Activated CD4-positive, CD25-positive, alpha-beta regulatory T cell treated with anti-CD3 and anti-CD28 coated beads, Interleukin-2, amount 50 U/mL, for 72 hours (primary cell): ENCODE measurements at regions not wholly inside any gene's neighbourhood (a gene's known extent, or its start where the extent isn't known, plus 50 kb on each side); places are given as distances from the start of the nearest gene placed in this dataset.
"Not testable (repeated sequence)": the region's sequence is repeated elsewhere in the genome, so short reads cannot be mapped to it uniquely, and the experiment has no call there.

ENCODE experiments used
- DNase-seq: peaks from one replicate; pipeline ENCODE4 v3.0.0; 2021

DNA sequence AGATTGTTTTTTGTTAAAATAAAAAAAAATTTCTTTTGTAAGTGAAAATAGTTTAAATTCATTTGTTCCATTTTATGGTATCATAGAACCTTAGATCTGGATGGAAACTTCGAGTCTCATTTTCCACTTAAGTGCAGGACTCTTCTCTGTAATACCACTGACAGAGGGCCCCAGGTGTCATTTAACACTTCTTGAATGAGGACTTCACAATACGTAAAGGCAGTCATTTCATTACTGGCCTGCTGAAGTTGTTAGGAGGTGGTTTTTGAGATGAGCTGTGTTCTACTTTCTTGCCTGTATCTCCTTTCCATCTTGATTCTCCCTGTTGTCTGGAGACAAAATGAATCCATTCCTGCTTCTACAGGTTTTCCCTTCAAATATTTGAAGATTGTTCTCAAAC lies 455.3 kb downstream of the DMRT2 start:
- DNase-seq = no peak

DNA sequence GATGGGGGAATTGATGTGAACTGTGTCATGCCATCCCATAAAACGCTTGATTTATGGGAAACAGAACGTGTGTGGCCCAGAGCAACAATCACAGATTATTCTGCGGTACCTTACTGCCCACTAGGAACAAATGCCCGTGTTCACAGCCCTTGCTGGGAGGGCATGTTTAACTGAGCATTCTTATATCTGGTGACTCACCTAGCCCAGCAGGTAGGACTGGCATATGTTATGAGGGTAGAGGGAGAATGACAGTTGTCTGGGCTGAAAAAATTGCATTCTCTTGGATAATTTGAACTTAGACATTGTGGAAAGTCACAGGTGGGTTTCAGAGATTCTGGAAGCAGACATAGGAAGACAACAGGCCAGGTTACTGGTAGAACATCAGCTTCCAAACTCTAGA lies 460.6 kb downstream of the DMRT2 start:
- DNase-seq = no peak

DNA sequence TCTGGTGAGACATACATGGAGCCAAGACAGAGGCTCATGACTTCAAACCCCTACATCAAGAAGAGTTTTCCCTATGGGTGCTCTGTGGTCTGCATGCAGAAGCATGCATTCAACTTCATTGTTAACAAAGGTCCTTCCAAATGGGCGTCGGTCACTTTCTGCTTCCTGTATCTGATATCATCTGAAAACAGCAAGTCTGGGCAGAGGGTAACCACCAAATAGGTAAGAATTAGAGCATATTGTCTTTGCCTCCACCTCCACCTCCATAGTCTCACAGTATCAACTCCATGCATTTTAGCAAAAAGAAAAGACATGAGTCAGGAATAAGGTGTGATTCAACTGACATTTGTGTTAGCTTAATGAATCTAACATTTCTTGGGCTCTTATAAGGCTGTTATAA lies 462.9 kb downstream of the DMRT2 start:
- DNase-seq = no peak

- no peak for DNase-seq
Measured at GRCh38 chr9:1514250-1514649, 464.1 kb downstream of the DMRT2 start.

DNA sequence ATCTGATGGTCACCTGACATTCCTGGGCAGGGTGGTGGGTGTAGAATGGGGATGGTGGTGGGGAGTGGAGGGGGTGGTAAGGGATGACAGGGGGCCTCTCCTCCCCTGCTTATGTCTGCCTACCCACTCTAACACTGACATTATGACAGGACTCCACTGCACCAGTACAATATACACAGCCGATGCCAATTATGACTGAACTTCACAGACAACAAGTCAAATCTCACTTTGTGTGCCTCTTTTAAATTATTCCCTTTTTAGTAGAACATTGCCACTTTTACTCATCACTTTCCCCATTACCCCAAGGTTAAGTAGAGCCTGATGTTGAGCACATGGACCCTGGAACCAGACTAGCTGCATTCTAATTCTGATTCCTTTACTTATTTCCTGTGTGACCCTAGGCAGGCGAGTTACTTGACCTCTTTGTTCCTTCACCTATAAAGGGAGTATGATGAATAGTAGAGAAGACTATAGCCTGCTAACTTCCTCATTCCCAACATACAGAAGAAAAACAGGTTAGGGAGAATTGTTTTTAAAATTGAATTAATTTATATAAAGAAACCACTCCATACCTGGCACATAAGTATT lies 464.7 kb downstream of the DMRT2 start:
- DNase-seq = no peak

- no peak for DNase-seq
Measured at GRCh38 chr9:1515557-1515956, 465.4 kb downstream of the DMRT2 start.

DNA sequence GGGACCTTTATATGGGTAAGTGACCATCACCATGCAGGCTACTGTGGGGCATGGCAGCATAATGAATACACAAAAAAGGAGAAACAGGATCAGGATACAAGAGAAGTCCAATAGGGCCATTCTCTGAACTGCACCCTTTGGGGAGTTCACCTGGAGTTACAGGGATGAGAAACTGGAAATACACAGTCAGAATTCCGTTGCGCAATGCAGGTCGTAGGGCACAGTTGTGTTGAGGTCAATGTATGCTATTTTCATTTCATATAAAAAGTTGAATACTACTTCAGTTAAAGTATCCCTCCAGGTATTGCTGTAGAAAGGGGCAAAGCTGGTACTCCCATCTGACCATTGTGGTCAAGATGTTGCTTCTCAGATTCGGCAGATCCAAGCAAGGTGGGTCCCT lies 471.4 kb downstream of the DMRT2 start:
- DNase-seq = no peak

GRCh38 chr9:1522219-1522767 lies 472.1 kb downstream of the DMRT2 start:
- no peak for DNase-seq

DNA sequence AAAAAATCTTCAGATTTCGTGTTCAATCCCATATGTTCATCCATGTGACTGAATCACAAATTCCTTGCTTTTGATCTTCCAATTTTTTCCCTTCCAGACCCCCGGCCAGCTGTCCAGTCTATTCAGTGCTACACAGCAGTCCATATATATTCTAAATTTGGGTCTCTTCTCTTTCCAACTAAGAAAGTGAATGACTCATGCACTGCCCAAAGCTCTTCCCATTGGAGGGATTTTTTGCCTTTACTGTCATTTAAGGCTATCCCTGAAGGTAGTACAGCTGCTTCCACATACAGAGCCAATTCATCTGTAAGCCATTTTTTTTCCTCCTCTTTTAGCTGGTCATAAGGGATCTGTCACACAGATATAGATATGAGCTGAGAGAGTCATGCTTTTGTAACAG lies 478.3 kb downstream of the DMRT2 start:
- DNase-seq = no peak

DNA sequence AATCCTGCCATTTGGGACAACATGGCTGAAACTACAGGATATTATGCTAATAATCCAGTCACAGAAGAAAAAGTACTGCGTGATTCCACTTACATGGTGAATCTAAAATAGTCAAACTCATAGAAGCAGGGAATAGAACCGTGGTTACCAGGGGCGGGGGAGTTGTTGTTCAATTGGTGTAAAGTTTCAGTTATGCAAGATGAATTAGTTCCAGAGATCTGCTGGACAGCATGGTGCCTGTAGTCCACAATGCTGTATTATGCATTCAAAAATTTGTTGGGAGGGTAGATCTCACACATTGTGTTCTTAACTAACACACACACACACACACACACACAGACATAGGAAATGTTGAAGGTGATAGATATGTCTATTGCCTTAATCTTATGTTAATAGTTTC lies 480.5 kb downstream of the DMRT2 start:
- no peak for DNase-seq

DNA sequence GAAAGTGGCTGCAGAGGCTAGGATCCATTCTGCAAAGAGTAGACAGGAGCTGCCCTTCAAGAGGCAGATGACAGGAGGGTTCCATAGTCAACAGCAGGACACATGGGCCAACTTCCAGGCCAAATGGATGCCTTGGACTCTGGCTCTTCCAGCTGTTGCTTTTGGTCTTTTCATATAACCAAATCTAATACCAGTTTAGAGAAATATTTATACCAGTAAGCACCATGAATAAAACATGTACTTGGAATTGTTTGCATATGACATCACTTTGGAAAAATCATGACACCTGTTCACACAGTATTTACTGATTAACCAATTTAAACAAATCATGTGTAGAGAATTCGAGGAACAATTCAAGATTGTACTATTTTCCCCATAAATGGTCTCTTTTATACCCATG lies 481.3 kb downstream of the DMRT2 start:
- no peak for DNase-seq

DNA sequence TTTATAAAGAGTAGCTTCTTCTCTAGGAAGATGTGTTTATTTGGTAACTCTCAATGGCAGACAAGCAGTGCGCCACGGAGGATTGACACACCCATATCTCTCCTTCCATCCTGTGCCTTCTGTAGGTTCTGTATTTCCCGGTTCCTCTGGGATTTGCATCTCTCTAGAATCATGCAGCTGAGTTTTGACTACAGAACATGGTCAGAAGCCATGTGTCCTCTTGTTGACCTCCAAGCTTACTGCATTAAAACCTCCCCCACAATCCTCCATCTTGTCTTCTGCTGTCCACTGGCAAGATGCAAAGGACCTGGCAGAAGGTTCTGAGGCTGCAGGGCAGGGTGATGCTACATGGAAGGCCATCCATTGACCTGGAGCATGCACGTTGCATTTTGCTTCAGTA lies 482.0 kb downstream of the DMRT2 start:
- no peak for DNase-seq

- no peak for DNase-seq
Measured at GRCh38 chr9:1535051-1535450, 480.1 kb upstream of the SMARCA2 start.

DNA sequence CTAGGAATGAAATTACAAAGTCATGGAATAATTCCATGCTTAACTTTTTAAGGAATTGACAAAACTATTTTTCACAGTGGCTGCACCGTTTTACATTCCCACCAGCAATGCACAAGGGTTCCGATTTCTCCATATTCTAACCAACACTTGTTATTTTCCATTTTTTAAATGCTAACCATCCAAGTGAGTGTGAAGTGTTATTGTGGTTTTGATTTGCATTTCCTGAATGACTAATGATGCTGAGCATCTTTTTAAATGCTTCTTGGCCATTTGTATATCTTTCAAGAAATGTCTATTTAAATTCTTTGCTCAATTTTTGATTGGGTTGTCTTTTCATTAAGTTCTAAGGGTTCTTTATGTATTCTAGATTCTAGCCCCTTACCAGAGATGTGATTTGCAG lies 479.5 kb upstream of the SMARCA2 start:
- DNase-seq = no peak

DNA sequence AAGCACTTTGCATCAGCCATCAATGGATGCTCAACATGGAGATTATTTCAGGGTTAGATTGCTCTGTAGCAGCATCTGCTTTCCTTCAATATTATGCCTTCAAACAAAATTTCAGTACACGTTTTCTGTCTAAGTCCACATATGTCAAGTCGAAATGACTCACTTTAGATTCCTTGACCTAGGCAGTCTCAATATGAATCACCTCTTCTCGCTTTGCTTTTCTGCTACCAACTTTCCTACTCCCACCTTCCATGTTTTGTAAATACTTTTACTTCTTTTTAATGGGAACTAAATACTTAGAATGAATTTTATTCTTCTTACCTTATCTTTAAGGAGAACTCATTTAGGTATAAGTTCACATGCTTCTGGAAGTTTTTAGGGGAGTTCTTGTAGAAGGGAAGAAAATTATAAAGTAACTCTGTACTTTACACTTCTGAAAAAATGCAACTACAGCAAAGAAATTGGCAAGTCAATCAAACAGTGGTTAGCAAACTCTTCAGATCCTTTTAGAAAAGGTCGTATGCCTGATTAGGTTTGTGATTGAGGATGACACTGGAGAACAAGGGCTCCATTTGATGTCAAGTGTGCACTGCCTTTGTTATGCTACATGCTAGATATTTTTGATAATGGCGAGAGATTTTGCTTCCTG lies 478.5 kb upstream of the SMARCA2 start:
- DNase-seq = no peak

DNA sequence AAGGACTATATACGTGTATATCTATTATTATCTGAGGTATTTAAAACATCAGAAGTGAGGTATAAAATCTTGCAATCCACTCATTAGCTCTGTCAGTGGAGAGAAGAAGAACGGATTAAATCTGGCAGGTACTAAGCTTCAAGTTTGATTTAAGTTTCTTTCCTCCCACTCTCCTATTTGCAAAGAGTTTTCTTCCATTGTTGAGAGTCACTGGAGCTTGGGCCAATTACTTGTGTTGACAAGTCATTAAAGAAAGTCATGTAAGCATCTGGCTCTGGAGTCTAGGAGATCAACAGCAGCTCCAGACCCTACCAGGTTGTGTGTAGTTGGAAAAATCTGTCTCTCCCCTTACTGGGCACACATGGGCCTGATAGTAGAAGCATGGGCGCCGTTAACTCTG lies 476.8 kb upstream of the SMARCA2 start:
- DNase-seq = no peak

DNA sequence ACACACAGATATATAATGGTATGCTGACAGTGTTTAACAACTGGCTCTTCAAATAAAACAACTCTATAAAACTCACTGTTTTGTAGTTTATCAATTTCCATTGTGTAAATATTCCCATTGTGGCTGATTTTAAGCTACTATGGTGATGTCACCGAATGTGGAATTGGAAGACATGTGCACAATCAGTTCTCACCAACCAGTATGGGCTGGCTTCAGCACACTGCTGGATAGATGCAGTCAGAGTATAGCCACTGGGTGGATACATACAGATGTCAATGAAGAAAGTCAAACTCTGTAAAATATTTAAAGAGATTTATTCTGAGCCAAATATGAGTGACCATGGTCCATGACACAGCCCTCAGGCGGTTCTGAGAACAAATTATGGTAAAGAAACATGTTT lies 475.9 kb upstream of the SMARCA2 start:
- no peak for DNase-seq

DNA sequence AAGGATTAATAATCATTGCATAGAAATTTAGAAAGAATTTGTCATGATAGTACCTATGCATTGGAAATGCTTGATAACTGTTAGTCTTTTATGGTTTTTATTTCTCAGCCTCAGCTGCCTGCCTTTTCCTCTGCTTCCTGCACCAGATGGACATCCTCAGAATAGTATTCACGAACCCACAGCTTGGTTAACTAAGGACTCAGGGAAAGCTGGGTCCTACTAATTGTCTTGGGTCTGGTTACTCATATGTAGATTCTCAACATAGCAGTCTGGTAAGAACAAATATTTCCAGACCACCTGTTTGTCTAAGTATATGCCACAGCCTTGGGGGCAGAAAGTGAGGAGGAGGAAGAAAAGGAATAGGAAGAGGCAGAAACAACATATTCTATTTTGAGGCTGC lies 464.5 kb upstream of the SMARCA2 start:
- no peak for DNase-seq

DNA sequence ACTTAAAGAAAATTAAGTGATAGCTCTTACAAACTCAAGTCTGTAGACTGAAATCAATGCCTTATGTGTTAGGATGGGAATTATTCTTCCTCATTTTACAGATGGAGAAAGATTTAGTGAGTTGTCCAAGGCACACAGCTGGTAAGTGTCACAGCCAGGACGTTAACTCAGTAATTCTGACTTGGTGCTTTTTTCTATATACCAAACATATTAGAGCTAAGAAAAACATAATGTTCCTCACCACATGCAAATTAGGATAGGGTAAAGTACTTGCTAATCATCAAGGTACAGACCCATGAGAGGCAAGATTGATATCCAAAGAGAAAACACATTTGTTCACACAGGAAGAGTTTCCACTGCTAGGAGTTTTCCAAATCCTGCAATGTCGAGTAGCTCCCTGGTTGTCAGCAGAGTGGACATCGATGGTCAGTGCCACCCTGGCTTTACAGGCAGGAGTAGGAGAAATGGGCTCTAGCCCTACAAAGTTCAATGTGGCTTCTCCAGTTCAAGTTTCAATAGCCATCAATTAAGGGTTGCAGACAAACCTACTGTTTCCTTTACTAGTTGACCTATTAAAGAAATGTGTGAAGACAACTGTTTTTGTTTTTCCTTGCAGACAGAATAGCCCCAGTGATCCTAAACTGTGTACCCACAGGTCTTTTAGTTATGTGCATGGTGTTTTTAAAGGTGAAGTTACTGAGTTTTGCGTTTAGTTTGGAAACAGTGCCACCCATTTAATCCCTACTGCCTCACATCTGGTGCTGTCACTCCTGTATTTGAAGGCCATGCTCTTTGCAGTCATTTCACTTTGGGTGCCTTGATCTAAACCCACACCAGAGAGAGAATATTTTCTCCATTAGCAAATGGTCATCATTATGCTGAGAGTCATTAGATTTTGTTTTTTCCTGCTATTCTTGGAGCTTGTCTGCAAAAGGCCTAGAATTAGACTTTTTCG lies 460.8 kb upstream of the SMARCA2 start:
- no peak for DNase-seq

- not testable (repeated sequence) for DNase-seq
Measured at GRCh38 chr9:1558666-1559065, 456.5 kb upstream of the SMARCA2 start.

GRCh38 chr9:1575939-1576338 lies 439.2 kb upstream of the SMARCA2 start:
- DNase-seq = no peak

DNA sequence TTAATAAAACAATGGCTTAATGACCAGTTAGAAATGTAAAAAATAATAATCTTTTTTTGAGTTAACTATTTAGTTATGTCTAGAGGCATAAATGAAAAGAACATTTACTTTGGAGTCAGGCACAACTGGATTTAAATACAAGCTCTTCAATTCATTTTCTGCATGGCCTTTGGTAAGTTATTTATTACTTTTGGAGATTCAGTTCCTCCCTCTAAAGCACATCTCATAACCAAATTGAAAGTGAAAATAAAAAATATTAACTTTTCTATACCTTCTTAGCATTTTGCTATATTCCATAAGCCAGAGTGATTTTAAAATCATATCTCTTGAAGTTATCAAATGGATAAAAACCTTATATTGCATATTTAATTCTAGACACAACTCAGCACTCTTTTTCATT lies 434.9 kb upstream of the SMARCA2 start:
- no peak for DNase-seq

- DNase-seq = no peak
Measured at GRCh38 chr9:1581926-1582325, 433.2 kb upstream of the SMARCA2 start.

GRCh38 chr9:1591310-1591709 lies 423.8 kb upstream of the SMARCA2 start:
- no peak for DNase-seq
